ENCODE measurements at regions not wholly inside any gene's neighbourhood (a gene's known extent, or its start where the extent isn't known, plus 50 kb on each side); places are given as distances from the start of the nearest gene placed in this dataset.

DNA sequence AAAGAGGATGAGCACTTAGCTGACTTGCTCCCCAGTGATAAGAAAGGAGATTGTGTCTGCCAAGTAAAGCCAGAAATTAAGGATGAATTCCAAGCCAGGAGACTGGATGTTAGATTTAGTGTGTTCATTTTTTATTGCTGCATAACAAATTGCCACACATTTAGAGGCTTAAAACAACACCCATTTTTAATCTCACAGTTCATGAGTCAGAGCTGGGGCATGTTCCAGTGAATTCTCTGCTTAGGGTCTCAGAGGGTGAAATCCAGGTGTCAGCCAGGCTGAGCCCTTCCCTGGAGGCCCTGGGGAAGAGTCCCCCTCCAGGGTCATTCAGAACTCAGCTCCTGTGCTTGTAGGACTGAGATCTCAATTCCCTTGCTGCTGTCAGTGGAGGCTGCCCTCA lies 352.8 kb downstream of the BUD13 start:
- H3K4me1 ChIP-seq = peaks cover 0 to 5% (median 0%) of the 10 kb centered on the region in 3 donors
- no peak for ATAC-seq
- no peak overlapping the region for H3K4me3 ChIP-seq
- H3K9me3 ChIP-seq = no peaks in the 10 kb centered on the region
- H3K27ac ChIP-seq = no peak overlapping the region
- H3K27me3 ChIP-seq = no peaks in the 10 kb centered on the region
- TF ChIP-seq POLR2AphosphoS5 (IDR thresholded peaks at IDR 0.05) (no peak), POLR2A (IDR thresholded peaks at IDR 0.05) (no peak), EP300 (IDR thresholded peaks at IDR 0.05) (no peak)
- TF ChIP-seq, protein P1, sequence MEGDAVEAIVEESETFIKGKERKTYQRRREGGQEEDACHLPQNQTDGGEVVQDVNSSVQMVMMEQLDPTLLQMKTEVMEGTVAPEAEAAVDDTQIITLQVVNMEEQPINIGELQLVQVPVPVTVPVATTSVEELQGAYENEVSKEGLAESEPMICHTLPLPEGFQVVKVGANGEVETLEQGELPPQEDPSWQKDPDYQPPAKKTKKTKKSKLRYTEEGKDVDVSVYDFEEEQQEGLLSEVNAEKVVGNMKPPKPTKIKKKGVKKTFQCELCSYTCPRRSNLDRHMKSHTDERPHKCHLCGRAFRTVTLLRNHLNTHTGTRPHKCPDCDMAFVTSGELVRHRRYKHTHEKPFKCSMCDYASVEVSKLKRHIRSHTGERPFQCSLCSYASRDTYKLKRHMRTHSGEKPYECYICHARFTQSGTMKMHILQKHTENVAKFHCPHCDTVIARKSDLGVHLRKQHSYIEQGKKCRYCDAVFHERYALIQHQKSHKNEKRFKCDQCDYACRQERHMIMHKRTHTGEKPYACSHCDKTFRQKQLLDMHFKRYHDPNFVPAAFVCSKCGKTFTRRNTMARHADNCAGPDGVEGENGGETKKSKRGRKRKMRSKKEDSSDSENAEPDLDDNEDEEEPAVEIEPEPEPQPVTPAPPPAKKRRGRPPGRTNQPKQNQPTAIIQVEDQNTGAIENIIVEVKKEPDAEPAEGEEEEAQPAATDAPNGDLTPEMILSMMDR (IDR thresholded peaks at IDR 0.05) = no peak
- no peaks in the 10 kb centered on the region for H3K36me3 ChIP-seq

DNA sequence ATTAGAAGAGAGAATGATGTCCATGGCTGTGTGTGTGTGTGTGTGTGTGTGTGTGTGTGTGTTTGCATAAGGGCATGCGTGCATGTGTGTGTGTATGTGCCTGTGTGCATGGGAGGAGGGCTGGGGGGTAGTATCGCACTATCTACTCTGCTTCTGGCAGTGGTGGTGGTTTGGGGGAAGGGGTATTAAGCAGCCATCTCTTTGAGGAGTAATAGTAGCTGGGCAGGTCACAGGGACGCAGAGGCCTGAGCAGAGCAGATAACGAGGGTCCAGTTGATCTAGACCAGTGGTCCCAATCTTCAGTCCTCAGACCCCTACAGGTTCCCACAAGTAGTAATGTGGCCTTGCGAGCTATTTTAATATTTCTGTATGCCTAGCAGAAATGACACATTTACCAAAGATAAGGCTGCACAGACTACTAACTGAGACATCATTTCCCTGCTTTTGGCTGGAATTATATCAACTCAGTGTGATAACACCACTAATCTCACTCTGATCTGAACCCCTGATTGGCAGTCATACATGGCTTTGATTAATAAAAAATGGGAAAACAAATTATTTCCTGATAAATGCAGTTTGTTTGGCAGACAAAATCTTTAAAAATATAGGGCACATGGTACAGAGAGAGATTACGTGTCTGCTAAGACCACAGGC lies 354.3 kb downstream of the BUD13 start:
- no peak overlapping the region for H3K27ac ChIP-seq
- TF ChIP-seq POLR2A (IDR thresholded peaks at IDR 0.05) = no peak
- H3K9me3 ChIP-seq = no peaks in the 10 kb centered on the region
- no peak for ATAC-seq
- H3K4me3 ChIP-seq = no peak overlapping the region
- no peaks in the 10 kb centered on the region for H3K36me3 ChIP-seq
- peaks cover 0 to 20% (median 0%) of the 10 kb centered on the region in 3 donors for H3K4me1 ChIP-seq
- H3K27me3 ChIP-seq = no peaks in the 10 kb centered on the region
- WGBS, 2 donors (ENCODE audit: low coverage in 1 of 2) = 83 to 90% methylated on average over 3 to 4 of the region's 6 CpGs

DNA sequence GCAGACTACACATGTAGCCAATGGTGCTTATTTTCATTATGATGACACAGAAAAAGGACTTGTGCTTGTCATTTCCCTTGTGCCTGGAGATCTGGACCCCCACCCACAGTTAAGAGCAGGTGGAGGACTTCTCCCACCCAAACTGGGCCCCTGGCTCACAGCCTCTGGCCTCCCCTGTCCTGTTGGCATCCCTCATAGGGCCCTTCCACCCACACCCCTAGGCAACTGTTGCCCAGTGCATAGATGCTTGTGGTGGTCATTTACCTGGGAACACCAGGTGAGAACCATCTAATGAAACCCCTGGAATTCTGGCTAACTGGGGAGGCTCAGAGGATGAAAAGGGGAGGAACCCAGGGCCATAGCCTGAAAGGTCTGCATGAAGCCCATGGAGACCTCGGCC lies 355.9 kb downstream of the BUD13 start:
- Histone ChIP-seq H3K4me1 (peaks cover 0 to 24% (median 0%) of the 10 kb centered on the region in 3 donors), H3K4me3 (no peak overlapping the region), H3K36me3 (no peaks in the 10 kb centered on the region), H3K27me3 (no peaks in the 10 kb centered on the region), H3K27ac (no peak overlapping the region), H3K9me3 (no peaks in the 10 kb centered on the region)
- WGBS, 2 donors (ENCODE audit: low coverage in 1 of 2) = no CpG with 5 or more reads among the region's 1 CpG
- no peak for ATAC-seq
- TF ChIP-seq POLR2A (IDR thresholded peaks at IDR 0.05) (no peak), EP300 (IDR thresholded peaks at IDR 0.05) (no peak), POLR2AphosphoS5 (IDR thresholded peaks at IDR 0.05) (no peak)
- TF ChIP-seq, protein P1 (IDR thresholded peaks at IDR 0.05) = no peak

DNA sequence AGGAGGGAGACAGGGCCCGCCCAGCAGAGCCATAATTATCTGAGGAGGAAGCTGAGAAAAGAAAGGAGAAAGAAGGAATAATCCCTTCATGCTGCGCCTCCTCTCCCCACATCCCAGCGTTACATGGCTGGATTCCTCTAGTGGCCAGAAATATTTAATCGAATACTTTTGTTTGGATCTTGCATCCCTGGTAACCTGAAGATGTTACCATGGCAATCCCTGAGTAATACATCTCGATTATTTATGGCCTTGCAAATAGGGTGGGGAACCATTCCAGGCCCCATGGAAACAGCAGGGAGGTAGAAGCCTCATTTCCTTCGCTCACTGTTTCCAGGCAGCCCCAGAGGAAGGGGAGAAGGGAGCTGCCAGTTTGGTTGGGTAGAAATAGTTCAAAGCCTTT lies 357.7 kb downstream of the BUD13 start:
- Histone ChIP-seq H3K36me3 (no peaks in the 10 kb centered on the region), H3K27ac (no peak overlapping the region), H3K4me3 (no peak overlapping the region), H3K27me3 (no peaks in the 10 kb centered on the region), H3K4me1 (peaks cover 0 to 24% (median 0%) of the 10 kb centered on the region in 3 donors), H3K9me3 (no peaks in the 10 kb centered on the region)
- WGBS, 2 donors (ENCODE audit: low coverage in 1 of 2) = 28 to 42% methylated on average over 3 to 6 of the region's 6 CpGs
- no peak for ATAC-seq
- TF ChIP-seq POLR2AphosphoS5 (IDR thresholded peaks at IDR 0.05) = no peak

DNA sequence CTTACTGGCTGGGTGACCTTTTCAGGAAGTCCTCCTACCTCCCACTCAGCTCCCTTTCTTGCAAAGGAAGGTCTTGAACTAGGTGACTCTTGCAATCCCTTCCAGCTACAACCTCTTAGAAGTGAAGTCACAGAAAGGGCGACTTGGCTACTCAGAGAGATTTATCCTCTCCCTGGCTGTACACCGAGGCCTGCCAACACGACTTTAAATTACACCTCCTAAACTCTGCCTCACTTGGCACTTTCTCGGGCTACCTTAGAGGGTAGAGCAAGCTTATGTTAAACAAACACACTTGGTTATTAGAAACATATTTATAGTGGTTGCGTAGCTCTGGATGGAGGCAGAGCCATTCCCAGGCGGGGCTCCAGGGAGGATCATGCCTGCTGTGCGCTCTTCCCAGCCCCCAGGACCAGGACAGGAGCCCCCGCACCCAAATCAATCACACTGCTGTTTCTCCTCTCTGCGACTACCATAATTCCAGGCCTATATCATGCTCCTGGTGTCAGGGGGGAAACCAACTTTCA lies 358.4 kb downstream of the BUD13 start:
- no peak overlapping the region for H3K4me3 ChIP-seq
- no peak overlapping the region for H3K27ac ChIP-seq
- H3K27me3 ChIP-seq = no peaks in the 10 kb centered on the region
- H3K4me1 ChIP-seq = peaks cover 0 to 24% (median 0%) of the 10 kb centered on the region in 3 donors
- ATAC-seq = no peak
- no peaks in the 10 kb centered on the region for H3K36me3 ChIP-seq
- WGBS, 2 donors (ENCODE audit: low coverage in 1 of 2) = 50 to 68% methylated on average over 4 to 5 of the region's 9 CpGs
- TF ChIP-seq EP300 (IDR thresholded peaks at IDR 0.05) (no peak), POLR2A (IDR thresholded peaks at IDR 0.05) (no peak), POLR2AphosphoS5 (IDR thresholded peaks at IDR 0.05) (no peak)
- TF ChIP-seq, protein P1 (IDR thresholded peaks at IDR 0.05) = no peak
- no peaks in the 10 kb centered on the region for H3K9me3 ChIP-seq

All from gastroesophageal sphincter (tissue), 4 donors.